HL-60 (cell line): ENCODE measurements at regions not wholly inside any gene's neighbourhood (a gene's known extent, or its start where the extent isn't known, plus 50 kb on each side); places are given as distances from the start of the nearest gene placed in this dataset.

Experiments used
- POLR2AphosphoS5 ChIP-seq: IDR thresholded peaks from 2 replicates; pipeline ENCODE4 v1.6.1; 2012; ENCODE audit warnings: low read depth
- TF ChIP-seq, protein P1 (sequence below): IDR thresholded peaks from one replicate; pipeline ENCODE4 v1.5.1; 2011; ENCODE audit warnings: low read length, control low read depth, inconsistent platforms; ENCODE audit not compliant: insufficient read depth

DNA sequence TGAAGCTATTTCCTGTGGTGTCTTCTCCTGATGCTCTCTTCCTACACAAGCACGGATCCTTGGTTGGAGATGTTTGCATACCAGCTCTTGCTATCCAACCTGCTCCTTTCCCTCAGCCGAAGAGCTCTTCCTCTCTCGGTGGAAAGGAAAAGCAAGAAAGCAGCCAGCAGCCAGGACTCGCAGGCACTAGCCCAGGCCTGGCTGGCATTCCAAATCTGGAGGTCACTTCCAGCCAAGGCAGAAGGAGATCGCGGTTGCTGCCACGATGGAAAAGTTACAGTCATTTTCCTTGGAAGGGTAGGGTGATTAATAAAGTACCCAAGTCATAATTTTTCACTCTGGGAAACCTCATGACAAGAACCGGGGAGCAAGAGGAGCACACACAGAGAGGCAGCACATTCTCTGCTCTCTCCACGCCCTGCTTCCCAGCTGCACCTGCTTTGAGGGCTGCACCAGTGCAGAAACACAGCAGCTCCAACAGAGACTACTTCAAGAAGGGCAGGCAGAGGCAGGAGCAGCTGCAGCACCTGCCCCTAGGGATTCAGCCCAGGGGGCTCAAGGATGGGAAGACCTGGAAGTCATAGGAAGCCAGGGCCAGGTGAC is 399.3 kb downstream of the CADM1 start:
- TF ChIP-seq, protein P1, sequence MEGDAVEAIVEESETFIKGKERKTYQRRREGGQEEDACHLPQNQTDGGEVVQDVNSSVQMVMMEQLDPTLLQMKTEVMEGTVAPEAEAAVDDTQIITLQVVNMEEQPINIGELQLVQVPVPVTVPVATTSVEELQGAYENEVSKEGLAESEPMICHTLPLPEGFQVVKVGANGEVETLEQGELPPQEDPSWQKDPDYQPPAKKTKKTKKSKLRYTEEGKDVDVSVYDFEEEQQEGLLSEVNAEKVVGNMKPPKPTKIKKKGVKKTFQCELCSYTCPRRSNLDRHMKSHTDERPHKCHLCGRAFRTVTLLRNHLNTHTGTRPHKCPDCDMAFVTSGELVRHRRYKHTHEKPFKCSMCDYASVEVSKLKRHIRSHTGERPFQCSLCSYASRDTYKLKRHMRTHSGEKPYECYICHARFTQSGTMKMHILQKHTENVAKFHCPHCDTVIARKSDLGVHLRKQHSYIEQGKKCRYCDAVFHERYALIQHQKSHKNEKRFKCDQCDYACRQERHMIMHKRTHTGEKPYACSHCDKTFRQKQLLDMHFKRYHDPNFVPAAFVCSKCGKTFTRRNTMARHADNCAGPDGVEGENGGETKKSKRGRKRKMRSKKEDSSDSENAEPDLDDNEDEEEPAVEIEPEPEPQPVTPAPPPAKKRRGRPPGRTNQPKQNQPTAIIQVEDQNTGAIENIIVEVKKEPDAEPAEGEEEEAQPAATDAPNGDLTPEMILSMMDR, result no peak
- no peak for TF ChIP-seq POLR2AphosphoS5
